Activated T-cell treated with anti-CD3 and anti-CD28 coated beads, Interleukin-2, amount 50 U/mL, for 48 hours (primary cell): ENCODE measurements at regions not wholly inside any gene's neighbourhood (a gene's known extent, or its start where the extent isn't known, plus 50 kb on each side); places are given as distances from the start of the nearest gene placed in this dataset.

Experiments used
- DNase-seq, 2 experiments: peaks; one replicate each; pipeline ENCODE4 v3.0.0-alpha.2; 2020

DNA sequence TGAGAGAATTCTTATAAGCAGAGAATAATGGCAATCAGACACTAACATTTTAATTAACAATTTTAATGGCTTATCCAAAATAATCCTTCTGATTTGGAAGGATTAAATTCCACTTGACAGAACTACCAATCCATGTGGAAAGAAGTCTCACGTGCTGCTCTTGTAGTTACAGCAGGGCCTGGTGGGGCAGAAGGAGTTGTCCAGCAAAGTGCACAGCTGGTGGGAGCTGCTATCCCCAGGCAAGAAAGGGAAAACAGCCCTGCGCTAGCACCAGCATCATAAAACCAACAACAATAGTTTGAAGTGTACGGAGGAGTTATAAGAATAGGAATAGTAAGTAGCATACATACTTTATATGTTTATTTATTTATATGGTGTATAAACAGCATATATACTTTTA, 127.4 kb upstream of the TRIM2 start:
- DNase-seq, result no peak

DNA sequence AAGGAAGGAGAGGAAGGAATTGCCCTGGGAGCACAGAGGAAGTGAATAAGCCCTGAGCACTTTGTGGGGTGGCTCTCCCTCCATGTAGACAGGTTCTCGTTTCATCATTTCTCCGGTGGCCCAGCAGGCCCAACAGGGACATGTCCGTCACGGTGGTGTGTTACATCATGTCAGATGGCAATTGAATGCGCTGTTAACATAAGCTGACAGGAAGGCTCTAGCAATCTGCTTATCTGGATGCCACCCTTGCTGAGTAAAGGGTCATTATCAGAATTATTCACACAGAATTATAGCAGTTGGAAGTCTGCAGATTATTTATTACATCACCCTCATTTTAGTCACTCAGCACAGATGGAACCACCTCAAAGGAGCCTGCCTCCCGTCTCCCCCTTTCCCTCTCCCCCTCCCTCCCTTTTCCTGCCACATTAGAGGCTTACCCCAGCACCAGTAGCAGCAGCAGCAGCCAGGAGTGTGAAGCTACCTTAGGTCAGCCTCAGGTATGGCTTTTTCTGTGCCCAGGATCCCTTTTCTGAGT, 124.3 kb upstream of the TRIM2 start:
- DNase-seq, result no peak

DNA sequence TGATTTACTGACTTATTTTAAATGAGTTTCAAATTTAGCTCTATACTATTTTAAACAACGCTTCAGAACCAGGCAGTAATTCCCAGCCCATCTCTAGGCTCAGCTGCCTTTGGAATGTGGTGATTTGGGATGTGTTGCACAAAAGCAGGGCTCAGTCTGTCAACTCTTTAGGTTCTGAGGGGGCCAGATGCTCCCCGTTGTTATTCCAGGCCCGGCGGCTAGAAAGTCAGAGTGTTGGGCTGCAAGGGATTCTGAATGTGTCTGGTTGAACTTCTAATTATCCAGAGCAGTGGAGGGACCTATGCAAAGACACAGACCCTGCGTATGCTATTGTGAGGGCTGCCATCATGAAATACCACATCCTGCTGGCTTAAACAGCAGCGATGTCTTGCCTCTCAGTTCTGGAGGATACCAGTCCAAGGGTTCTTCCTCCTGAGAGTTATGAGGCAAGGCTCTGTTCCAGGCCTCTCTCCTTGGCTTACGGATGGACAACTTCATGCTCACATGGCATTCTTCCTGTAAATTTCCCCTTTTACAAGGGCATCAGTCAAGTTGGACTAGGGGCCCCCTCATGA, 123.2 kb upstream of the TRIM2 start:
- DNase-seq, result no peak

DNA sequence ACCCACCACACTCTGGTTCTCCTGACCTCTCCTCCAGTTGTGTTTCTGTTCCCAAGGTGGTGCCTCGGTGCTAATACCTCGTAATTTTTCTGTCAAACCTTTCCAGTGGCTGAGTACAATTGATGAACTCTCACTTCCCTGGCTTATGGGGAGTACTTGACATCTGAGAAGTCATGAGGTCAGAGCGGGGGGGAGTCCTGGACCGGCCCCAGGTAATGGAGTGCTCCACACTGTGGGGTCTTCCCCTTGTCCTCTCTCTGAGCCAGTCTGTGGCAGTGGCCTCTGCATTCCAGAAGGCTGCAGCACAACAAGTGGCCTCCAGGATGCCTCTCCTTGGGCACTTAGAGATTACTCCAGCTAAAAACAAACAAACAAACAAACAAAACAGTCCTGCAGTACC, 122.5 kb upstream of the TRIM2 start:
- DNase-seq, result no peak

DNA sequence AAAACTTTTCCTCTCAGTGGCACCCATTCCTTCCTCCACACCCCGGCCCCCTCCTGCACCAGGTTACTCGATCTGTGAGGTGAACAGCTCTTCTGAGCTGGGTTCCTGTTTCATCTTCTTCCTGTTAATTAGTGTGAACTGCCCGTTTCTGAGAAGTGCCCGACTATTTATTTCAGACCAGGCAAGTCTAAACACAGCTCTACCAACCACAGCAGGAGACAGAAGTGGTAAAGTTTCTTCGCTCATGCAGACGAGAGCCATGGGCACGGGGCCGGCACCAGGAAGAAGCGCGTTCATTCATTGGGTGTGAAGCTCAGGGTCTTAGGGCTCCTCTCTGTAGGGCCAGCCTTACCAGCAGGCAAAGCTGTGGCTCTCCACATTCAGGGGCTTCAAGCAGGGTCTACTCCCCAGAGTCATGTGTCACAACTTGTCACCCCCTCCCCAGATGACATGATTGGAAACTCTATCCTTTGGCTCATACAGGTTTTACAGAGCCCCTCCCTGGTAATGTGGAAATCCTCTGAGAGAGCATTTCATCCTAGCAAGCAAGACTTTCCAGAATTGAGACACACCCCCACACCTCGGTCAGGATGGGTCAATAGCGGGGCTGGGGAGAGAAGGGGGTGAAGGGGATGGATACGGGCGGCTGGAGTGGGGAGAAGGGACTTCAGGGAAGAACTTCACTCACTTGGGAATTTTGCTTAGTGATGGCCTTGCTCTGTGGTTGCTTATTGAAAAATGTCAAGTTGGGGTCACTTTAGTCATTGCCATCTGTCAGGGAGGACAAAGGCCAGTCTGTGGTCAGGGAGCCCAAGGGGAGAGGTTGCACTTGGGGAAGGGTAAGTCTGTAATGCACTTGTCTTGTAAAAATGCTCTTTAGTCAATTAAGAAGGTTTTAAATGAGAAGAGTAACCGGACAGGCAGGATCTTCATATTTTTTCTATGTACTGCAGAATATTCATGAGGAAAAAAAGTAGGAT, 121.6 kb upstream of the TRIM2 start:
- no peak for DNase-seq

DNA sequence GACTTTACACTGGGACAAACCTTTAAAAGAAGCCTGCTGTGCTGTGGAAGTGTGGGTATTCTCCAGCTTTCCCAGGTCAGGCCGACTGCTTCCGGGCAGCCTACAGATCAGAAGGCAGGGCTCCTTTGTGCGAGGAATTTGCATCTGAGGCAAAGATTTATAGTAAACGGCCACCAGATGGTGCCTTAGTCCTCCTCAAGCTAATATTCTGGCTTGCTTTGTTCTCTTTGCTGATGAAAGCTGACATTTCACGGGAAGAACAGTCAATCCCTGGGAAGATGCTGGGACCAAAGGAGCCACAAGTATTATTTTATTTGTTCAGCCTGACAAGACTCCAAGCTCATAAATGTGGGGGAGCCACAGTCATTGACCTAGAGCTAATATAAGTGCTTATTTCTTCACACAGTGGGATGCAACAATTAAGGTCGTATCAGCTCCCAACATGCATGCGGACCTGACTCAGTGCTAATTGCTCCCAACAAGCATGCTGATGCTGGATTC, 120.7 kb upstream of the TRIM2 start:
- DNase-seq, result peak; percentile 54 to 59

DNA sequence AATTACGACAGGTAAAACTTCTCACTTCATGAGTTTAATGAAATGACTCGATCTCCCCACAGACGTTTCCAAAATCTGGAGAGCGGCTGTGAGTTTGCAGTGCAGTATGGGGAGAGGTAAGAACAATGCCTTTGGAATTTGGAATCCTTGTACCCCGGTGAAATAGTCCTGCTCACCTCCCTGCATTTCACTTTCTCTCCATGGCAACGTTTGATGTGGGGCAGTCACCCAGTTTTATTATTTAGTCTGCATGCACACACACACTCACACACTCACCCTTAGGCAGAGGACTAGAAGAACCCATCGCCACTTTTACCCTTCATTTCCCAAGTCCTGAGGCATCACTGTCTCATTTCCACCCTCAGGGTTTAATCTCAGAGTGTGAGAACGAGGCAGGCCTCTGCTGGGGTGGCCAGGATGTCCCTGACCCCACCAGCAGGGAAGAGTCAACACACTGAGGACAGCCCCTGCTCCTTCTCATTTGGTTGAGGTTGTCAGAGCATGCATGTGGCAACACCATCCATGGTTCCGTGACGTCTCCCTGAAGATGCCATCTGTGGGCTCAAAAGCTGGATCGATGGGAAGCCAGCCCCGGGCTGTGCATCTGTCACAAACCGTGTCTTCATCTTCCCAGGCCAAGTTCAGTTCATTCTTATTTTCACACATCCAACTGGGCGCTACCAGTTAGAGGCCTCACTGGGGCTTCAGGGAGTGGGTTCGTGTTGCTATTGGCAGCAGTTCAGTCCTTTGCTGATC, 119.8 kb upstream of the TRIM2 start:
- no peak for DNase-seq

DNA sequence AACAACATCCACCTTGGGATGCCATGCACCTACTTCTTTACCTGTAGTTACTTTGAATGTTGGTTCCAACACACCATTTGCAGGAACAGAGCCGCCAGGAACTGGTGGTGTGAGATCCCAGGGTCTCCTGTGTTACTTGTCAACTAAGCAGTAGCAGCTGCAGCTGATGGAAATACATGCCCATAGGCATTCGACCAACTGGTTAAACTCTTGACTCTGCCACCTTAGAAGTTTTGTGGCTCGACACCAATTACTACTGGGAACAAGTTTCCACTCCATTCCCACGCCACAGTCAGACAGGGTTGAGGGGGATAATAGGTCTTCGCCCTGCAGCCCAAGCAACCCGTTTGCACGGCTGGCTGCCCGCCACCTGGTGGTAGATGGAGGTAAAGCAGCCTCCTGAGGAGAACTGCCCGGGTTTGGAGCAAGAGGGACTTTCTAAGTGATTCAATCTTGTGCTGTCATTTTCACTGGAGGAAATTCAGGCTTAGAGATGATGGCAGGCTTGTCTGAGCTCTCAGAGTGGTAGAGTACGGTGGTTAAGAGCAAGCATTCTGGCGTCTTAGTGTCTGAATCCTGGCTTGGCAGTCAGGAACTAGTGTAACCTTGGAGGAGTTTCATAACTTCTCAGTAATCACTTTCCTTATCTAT, 119.1 kb upstream of the TRIM2 start:
- peak; percentile 93 to 96 for DNase-seq

DNA sequence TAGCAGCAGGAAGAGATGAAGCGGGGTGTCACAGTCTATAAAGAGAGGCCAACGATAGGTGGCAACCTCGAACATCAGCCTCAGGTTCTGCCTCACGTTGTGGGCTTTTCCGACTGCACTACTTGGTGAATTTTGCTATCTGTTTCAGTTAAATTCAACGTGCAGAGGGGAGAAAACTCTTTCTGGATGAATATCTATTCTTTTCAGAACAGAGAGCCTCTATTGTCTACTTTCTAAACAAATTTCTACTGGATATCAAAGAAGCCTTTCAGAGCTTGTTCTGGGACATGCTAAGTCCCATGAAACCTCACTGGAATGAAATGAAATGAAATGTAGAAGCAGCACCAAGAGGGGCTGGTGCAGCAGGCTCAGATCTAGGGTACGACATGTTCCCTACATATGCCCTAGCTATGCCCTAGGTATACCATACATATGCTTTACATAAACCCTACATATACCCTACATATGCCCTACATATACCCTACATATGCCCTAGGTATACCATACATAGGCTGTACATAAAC, 116.5 kb upstream of the TRIM2 start:
- no peak for DNase-seq

DNA sequence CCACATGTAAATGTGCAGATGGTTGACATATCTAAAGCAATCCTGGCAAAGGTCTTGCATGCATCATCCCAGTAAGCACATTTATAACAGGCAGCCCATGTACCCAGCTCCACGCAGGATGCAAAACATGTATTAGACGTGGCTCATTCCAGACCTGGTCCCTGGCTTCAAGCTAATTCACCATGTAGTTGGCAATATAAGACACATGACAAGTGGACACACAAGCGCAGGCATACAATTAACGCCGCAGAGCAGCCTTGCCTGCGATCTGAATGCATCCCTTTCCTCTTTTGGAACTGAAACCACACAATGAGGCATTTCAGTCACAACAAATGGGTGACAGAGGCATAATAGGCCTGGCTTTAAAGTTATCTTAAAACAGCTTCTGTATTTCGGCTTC, 114.5 kb upstream of the TRIM2 start:
- DNase-seq, result no peak

DNA sequence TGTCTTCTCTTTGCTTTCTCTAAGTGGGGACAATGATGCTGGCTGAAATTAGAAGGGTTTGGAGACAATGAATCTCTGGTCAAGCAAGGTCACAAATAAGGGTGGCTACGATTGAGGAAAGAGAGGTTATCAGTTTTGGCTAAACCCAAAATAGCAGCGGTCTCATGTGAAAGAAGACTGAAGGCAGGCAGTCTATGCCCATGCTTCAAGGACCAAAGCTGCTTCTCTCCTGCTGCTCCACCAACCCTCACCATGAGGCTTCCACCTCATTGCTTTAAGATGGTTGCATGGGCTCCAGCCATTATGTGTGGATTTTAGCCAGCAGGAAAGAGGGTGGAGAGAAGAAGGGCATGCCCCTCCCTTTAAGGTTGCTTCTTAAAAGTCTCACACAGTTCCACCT, 114.1 kb upstream of the TRIM2 start:
- DNase-seq, result no peak

DNA sequence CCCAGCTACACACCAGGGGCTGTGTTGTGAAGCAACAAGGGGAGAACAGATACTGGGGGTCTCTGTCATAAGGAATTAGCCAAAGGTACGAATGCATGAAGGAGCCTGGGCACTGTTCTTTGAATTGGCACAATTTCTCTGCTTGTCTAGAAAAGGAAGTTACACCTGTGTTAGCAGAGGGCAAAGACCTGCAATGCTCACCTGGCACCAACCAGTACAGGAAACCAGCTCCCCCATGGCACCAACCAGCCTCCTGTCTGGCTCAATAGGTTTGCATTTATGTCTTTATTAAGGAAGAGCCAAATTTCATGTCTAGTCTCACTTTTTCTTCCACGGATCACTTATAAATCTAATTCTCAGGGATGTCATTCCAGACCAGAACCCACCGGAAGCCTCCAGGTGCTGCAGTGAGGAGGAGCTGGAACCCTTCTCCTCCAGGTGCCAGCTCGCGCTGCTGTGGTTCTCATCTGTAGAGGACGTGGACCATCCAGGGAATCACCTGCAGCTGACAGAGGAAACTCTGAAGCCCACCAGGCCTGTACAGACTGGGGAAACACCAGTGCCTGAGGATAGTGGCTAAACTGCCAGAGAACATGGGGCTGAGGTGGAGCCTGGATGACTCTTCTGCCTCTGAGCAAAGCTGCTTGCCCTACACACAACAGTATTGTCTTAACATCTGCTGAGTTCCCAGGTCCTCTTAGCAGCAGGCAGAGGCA, 113.4 kb upstream of the TRIM2 start:
- DNase-seq, result no peak

DNA sequence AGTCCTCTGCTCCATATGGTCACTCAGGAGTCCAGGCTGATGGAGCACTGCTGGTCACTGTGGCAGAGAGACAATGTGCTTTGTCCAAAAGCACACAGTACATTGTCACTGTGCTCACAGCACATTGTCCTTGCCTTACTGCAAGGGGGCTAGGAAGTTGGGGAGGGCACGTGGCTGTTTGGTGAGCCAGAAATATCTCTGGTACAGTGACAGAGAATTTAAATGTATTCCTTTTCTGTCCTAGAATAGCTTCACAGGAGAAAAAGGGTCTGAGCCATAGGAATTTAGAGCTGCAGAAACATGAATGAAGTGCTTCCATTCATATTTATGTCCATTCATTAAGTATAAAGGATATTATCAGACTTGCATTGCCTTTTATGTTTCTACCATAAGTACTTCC, 110.8 kb upstream of the TRIM2 start:
- DNase-seq, result no peak

DNA sequence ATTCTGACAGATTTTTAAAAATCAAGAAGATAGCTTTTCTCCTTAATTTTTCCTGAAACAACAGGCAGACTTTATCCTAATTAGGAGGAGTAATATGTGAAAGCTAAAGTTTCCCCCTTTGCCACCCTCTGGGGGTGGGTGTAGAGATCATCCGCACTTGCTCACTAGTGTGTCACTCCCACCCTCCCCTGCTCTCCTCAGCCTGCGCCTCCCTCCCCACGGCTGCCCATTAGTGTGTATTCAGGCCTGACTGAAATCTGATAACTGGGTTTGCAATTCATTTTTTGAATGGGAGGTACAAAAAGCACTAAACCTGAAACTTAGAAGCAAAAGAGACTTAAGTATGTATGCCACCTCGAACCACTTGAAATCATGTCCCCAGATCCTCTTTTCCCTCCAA, 110.4 kb upstream of the TRIM2 start:
- no peak for DNase-seq

DNA sequence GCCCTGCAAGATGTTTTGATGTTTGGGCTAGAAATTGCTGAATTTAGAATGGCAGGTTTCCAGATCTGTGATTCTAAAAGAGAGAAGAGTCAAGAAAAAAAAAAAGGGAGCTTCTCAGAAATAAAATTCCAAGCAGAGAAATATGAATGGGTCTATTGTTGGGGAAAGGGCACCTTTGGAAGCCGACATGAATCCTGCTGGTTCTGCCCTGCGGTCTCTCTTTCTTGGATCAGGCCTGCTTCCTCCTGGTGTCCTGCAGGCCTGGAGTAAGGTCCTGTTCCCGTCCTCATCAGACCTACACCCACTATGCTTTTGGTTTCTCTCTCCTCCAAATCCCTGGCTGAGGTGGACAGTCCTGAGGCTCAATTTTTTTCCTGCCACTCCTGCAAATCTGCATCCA, 109.8 kb upstream of the TRIM2 start:
- no peak for DNase-seq

DNA sequence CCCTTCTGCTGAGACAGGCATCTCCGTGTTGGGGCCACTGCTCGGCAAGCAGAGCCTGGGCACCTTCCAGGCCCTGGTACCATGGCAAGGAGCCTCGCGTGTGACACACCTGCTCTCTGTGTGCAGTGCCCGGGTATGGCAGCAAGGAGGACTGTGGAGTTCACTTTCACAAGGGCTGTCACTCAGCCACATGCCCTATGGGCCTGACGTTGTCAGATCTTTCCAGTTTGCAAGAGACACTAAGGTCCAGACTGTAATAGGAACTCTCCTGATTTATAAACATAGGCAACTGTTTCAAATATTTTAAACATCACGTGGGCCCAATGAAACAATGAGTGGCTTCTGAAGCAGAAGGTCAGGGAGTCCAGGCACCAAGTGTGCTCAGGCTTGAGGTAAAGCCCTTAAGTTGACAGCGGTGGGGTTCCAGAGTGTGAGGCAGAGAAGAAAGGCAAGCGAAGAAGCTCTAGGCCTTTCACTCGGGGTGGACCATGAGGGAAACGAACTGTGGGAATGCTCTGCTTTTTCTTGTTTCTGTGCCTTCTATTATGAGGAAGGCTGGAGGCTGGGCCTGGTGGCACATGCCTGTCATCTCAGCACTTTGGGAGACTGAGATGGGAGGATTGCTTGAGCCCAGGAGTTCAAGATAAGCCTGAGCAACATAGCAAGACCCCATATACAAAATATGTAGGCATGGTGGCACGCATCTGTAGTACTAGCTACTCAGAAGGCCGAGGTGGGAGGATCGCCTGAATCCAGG, 108.6 kb upstream of the TRIM2 start:
- no peak for DNase-seq

DNA sequence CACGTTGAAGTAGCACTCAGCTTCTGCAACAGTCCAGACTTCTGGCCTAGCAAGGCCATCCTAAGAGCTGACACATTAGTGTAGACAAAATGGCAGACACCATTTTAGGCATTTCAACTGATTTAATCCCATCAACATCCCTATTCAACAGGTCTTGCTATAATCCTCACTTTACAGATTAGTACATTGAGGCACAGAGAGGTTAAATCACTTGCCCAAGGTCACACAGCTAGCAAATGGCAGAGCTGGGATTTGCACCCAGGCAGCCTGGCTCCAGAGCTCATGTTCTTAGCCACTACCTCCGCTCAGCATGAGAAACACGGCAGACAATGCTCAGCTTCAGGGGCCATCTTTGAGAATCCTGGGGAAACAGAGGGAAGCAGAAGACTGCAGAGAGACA, 107.9 kb upstream of the TRIM2 start:
- no peak for DNase-seq

DNA sequence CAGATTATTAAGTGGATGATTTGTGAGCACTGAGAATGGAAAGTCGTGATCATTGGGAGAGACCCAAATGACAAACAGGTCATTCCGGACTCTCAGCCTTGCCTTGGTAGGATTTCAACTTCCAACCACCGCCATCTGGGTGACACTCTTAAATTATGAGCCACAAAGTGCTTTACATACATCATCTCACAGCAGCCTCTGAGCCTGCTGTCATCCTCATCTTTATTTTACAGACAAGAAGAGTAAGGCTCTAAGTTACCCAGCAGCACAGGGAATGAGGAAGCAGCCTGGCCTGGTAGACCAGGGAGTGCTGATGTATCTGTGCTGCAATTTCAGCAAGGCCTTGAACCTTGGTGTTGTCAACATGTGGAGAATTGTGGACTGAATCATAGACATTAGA, 105.8 kb upstream of the TRIM2 start:
- DNase-seq, result no peak

DNA sequence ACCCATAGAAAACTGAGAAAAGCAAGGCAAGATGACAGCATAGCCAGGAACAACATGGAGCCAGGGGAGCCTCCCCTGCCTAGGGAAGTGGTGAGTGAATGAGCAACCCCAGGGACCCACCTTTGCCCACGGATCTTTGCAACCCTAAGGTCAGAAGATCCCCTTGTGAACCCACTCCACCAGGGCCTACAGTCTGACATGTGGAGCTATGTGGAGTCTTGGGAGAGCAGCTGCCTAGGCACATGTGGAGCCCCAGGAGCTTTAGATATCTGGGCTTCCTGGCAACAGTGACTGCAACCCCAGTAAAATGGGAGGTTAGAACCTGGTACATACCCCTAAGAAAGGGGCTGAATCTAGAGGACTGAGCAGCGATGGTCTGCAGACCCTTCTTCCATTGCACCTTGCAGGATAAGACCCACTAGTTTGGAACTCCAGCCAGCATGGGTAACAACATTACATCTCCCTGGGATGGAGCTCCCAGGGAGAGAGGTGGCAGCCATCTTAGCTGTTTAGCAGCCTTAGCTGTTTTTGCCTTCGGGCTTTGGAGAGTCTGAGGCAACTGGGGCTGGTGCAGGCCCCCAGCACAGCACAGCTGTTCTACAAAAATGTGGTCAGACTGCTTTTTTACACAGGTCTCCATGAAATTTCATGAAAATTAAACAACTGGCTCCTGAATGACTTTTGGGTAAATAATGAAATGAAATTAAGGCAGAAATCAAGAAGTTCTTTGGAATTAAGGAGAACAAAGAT, 104.7 kb upstream of the TRIM2 start:
- DNase-seq, result no peak

DNA sequence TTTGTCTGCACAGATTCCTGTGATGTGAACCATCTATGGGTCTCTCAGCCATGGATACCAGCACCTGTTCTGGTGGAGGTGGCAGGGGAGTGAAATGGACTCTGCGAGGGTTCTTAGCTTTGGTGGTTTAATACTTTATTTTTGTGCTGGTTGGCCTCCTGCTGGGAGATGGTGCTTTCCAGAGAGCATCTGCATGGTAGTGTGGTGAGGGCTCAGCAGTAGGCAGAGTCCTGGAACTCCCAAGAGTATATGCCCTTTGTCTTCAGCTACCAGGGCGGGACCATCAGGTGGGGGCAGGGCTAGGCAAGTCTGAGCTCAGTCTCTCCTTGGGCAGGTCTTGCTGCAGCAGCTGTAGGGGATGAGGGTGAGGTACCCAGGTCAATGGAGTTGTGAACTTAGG, 97.5 kb upstream of the TRIM2 start:
- DNase-seq, result peak in 1 of 2 experiments; percentile 5
